K562 (cell line): ENCODE measurements at regions not wholly inside any gene's neighbourhood (a gene's known extent, or its start where the extent isn't known, plus 50 kb on each side); places are given as distances from the start of the nearest gene placed in this dataset.
A peak's percentile ranks its signal among the peaks of the same experiment; 100 is the strongest.
"Not testable (repeated sequence)": the region's sequence is repeated elsewhere in the genome, so short reads cannot be mapped to it uniquely, and the experiment has no call there.

Source experiments
- ATAC-seq: fragments of 200-7000 bp; cut with Tn5 transposase; 3 replicates; pipeline ENCODE4 v1.9.1; 2020; ENCODE audit warnings: moderate library complexity
- BruUV-seq: library from RNA; stranded (reverse); fragments of 400-500 nt; replicated peaks from 2 replicates; lab custom pipeline; 2021; lab: Mats Ljungman, UMichigan
- CTCF ChIA-PET: fragments of 300-600 bp; formaldehyde crosslinking; extraction: SDS; loops from one replicate; lab custom pipeline; 2021; ENCODE audit warnings: low intra/inter-chr PET ratio; lab: Yijun Ruan, JAX
- POLR2A ChIA-PET: fragments of 300-600, 350-650 bp; sonication (Branson Sonifier 250); formaldehyde crosslinking; extraction: SDS; loops from one replicate; lab custom pipeline; 2021; ENCODE audit warnings: antibody characterized with exemption, inconsistent platforms; lab: Yijun Ruan, JAX
- DNase-seq, 4 experiments: peaks; one replicate each; pipeline versions ENCODE4 v3.0.0 to v3.0.0-alpha.2; 2011 to 2018; ENCODE audit warnings: low spot score in 3 of 4, mixed read lengths in 3 of 4; ENCODE audit errors: extremely low read depth in 1 of 4
- FAIRE-seq: peaks from 2 replicates; lab custom pipeline; 2011; peaks lifted over from hg19 to GRCh38; lab: Jason Lieb, UNC
- H2AFZ ChIP-seq: 2 replicates; pipeline ENCODE4 v1.6.0; 2011; ENCODE audit warnings: low read depth, low read length, control low read depth, inconsistent platforms
- H3K27ac ChIP-seq: fragments of 200-600 bp; 3 replicates; pipeline ENCODE4 v1.8.0; 2011; ENCODE audit warnings: low read depth, mild to moderate bottlenecking, control low read depth, inconsistent platforms, low read length, moderate library complexity, mixed read lengths; ENCODE audit errors: extremely low read depth
- H3K27me3 ChIP-seq, 2 experiments: fragments of 300-600 bp in 1 of 2; 2 replicates in 1 of 2; 3 replicates in 1 of 2; pipeline versions ENCODE4 v1.6.0 to v1.8.0; 2011; ENCODE audit warnings: inconsistent platforms in 2 of 2, low read length in 2 of 2, mild to moderate bottlenecking in 1 of 2, mixed read lengths in 1 of 2, moderate library complexity in 1 of 2; ENCODE audit not compliant: control insufficient read depth in 2 of 2, insufficient read depth in 2 of 2
- H3K36me3 ChIP-seq: fragments of 300-600 bp; 3 replicates; pipeline ENCODE4 v1.8.0; 2011; ENCODE audit warnings: mild to moderate bottlenecking, low read length, inconsistent platforms; ENCODE audit not compliant: control insufficient read depth, insufficient read depth
- H3K4me1 ChIP-seq, 2 experiments: fragments of 200-600 bp in 1 of 2; replicated peaks in 1 of 2; 2 replicates in 1 of 2; 3 replicates in 1 of 2; pipeline versions ENCODE4 v1.5.1 to v1.8.0; 2011; ENCODE audit warnings: inconsistent platforms in 2 of 2, low read length in 2 of 2, mild to moderate bottlenecking in 1 of 2, mixed read lengths in 1 of 2, moderate library complexity in 1 of 2; ENCODE audit not compliant: control insufficient read depth in 2 of 2, insufficient read depth in 2 of 2
- H3K4me2 ChIP-seq: 2 replicates; pipeline ENCODE4 v1.6.1; 2011; ENCODE audit warnings: low read length, control low read depth, inconsistent platforms, mixed read lengths; ENCODE audit not compliant: insufficient read depth
- H3K4me3 ChIP-seq: fragments of 200-600 bp; sonication (generic), shearing (Covaris generic); 2 replicates; pipeline ENCODE4 v1.5.1; 2016; ENCODE audit warnings: control low read depth, inconsistent platforms
- H3K79me2 ChIP-seq: fragments of 200-600 bp; 3 replicates; pipeline ENCODE4 v1.8.0; 2011; ENCODE audit warnings: low read length, inconsistent platforms; ENCODE audit not compliant: control insufficient read depth, insufficient read depth
- H3K9ac ChIP-seq, 2 experiments: 2 replicates each; pipeline versions ENCODE4 v1.6.0 to v1.6.1; 2011; ENCODE audit warnings: low read depth in 2 of 2, low read length in 2 of 2, control low read depth in 1 of 2, inconsistent platforms in 1 of 2, mild to moderate bottlenecking in 1 of 2, mixed read lengths in 1 of 2; ENCODE audit not compliant: insufficient read depth in 1 of 2
- H3K9me1 ChIP-seq: one replicate; pipeline ENCODE4 v1.6.0; 2011; ENCODE audit warnings: inconsistent platforms, mild to moderate bottlenecking, low read length, moderate library complexity; ENCODE audit not compliant: control insufficient read depth, insufficient read depth
- H3K9me3 ChIP-seq: replicated peaks from 2 replicates; pipeline ENCODE4 v1.5.1; 2011; ENCODE audit warnings: low read depth, low read length, inconsistent platforms; ENCODE audit not compliant: control insufficient read depth, insufficient read depth
- H4K20me1 ChIP-seq: replicated peaks from 2 replicates; pipeline ENCODE4 v1.6.1; 2011; ENCODE audit warnings: low read length, inconsistent platforms, mixed read lengths; ENCODE audit not compliant: control insufficient read depth, insufficient read depth
- CEBPB ChIP-seq: fragments of 450-650 bp; IDR thresholded peaks from 2 replicates; pipeline ENCODE4 v1.6.1; 2016; ENCODE audit warnings: missing genetic modification characterization, missing compliant biosample characterization
- CEBPG ChIP-seq, 3 experiments: fragments of 200-800 bp in 1 of 3; sonication (Bioruptor generic) in 1 of 3; sonication (generic) in 1 of 3; formaldehyde crosslinking in 1 of 3; IDR thresholded peaks in 2 of 3; conservative IDR thresholded peaks in 1 of 3; 2 replicates each; pipeline versions ENCODE4 v1.6.1 to v1.8.0; 2016 to 2022; ENCODE audit warnings: missing compliant biosample characterization in 2 of 3, missing genetic modification characterization in 2 of 3, mild to moderate bottlenecking in 1 of 3, missing genetic modification reagents in 1 of 3
- ZNF121 ChIP-seq: sonication (generic); formaldehyde crosslinking; conservative IDR thresholded peaks from 2 replicates; pipeline ENCODE4 v1.8.0; 2022; ENCODE audit warnings: missing genetic modification reagents
- WGBS: fragments of 100-300 bp; shearing (Covaris generic); methylation state at CpG from one replicate; pipeline ENCODE4 v1.1.6; 2016; ENCODE audit warnings: low coverage, mixed read lengths; ENCODE audit not compliant: insufficient coverage; ENCODE audit errors: missing lambda C conversion rate; 5-methylcytosine and 5-hydroxymethylcytosine counted together
- in situ Hi-C: fragments of 300-500 bp; cut with MboI; formaldehyde crosslinking; loops from 4 replicates; pipeline ENCODE4 v1.15.0; 2018; ENCODE audit warnings: inconsistent platforms, mixed read lengths
- intact Hi-C: fragments of 100-400 bp; cut with micrococcal nuclease; formaldehyde crosslinking; loops from 2 replicates; pipeline ENCODE4 v1.14.2; 2022
- TF ChIP-seq, protein P1 (sequence below), 2 experiments: fragments of 450-650 bp in 1 of 2; sonication (generic) in 1 of 2; formaldehyde crosslinking in 1 of 2; IDR thresholded peaks in 1 of 2; conservative IDR thresholded peaks in 1 of 2; 2 replicates each; pipeline versions ENCODE4 v1.6.1 to v1.8.1; 2016 to 2023; ENCODE audit warnings: mild to moderate bottlenecking in 2 of 2, moderate library complexity in 2 of 2, inconsistent platforms in 1 of 2, missing genetic modification reagents in 1 of 2

DNA sequence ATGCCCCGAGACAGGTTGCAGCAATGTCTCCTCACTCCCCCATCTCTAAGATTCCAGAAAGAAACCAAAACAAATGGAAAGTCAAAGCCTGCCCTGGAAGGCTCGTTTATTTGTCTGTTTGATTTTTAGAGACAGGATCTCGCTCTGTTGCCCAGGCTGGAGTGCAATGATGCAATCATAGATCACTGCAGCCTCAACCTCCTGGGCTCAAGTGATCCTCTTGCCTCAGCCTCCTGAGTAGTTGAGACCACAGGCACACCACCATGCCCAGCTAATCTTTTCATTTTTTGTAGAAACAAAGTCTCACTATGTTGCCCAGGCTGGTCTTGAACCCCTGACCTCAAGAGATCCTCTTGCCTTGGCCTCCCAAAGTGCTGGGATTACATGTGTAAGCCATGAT lies 78.8 kb upstream of the IFNAR2 start:
- H3K79me2 ChIP-seq, in situ Hi-C loops, H3K9ac ChIP-seq, BruUV-seq, H3K9me3 ChIP-seq, H3K9me1 ChIP-seq, H3K27ac ChIP-seq, H3K36me3 ChIP-seq, intact Hi-C loops, DNase-seq, H3K4me3 ChIP-seq, H3K4me1 ChIP-seq, CTCF ChIA-PET, H4K20me1 ChIP-seq, H3K4me2 ChIP-seq, ATAC-seq, FAIRE-seq, POLR2A ChIA-PET, H2AFZ ChIP-seq: not testable (repeated sequence)
- TF ChIP-seq ZNF121 (peak; percentile 69), CEBPG (CRISPR knock-in tag; IDR thresholded peaks at IDR 0.05) (peak; percentile 41; the same call in 1 of the 2 replicates), CEBPG (tag; conservative IDR thresholded peaks at IDR 0.05 in 1 of 2, IDR thresholded peaks at IDR 0.05 in 1 of 2) (0 out of 4 replicates have a peak, but pooled peaks of 1 of the 2 experiments have one; percentile 19), CEBPB (peak; percentile 47)
- TF ChIP-seq, protein P1, sequence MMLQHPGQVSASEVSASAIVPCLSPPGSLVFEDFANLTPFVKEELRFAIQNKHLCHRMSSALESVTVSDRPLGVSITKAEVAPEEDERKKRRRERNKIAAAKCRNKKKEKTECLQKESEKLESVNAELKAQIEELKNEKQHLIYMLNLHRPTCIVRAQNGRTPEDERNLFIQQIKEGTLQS (IDR thresholded peaks at IDR 0.05) = peak; percentile 46; the same call in 1 of the 2 replicates
- TF ChIP-seq, protein P1 (CRISPR knock-in tag; conservative IDR thresholded peaks at IDR 0.05) = not testable (repeated sequence)
- 0% methylated on average over 3 of the region's 3 CpGs for WGBS
- H3K27me3 ChIP-seq = peaks cover 43 to 64% of the 10 kb centered on the region in 2 experiments
